Retinal pigment epithelial cell (primary cell): ENCODE measurements at regions not wholly inside any gene's neighbourhood (a gene's known extent, or its start where the extent isn't known, plus 50 kb on each side); places are given as distances from the start of the nearest gene placed in this dataset.
"Not testable (repeated sequence)": the region's sequence is repeated elsewhere in the genome, so short reads cannot be mapped to it uniquely, and the experiment has no call there.

Experiments used
- DNase-seq: peaks from one replicate; pipeline ENCODE4 v3.0.0-alpha.2; 2010; ENCODE audit warnings: low read depth
- H3K4me3 ChIP-seq: 2 replicates; pipeline ENCODE4 v1.5.1; 2011; ENCODE audit warnings: mild to moderate bottlenecking, low read length, control low read depth, moderate library complexity
- CTCF ChIP-seq: conservative IDR thresholded peaks from 2 replicates; pipeline ENCODE4 v1.5.1; 2011; ENCODE audit warnings: low read depth, low read length, control low read depth, inconsistent platforms

- TF ChIP-seq CTCF: no peak
- H3K4me3 ChIP-seq: no peak overlapping the region
- peak; percentile 27 for DNase-seq
Measured at GRCh38 chrX:142804085-142804484, 221.6 kb upstream of the SPANXN4 start.

- DNase-seq: no peak
- TF ChIP-seq CTCF: no peak
- no peak overlapping the region for H3K4me3 ChIP-seq
Measured at GRCh38 chrX:142819461-142819860, 206.3 kb upstream of the SPANXN4 start.

GRCh38 chrX:142828129-142828528, 197.6 kb upstream of the SPANXN4 start:
- no peak overlapping the region for H3K4me3 ChIP-seq
- TF ChIP-seq CTCF: no peak
- DNase-seq: no peak

DNA sequence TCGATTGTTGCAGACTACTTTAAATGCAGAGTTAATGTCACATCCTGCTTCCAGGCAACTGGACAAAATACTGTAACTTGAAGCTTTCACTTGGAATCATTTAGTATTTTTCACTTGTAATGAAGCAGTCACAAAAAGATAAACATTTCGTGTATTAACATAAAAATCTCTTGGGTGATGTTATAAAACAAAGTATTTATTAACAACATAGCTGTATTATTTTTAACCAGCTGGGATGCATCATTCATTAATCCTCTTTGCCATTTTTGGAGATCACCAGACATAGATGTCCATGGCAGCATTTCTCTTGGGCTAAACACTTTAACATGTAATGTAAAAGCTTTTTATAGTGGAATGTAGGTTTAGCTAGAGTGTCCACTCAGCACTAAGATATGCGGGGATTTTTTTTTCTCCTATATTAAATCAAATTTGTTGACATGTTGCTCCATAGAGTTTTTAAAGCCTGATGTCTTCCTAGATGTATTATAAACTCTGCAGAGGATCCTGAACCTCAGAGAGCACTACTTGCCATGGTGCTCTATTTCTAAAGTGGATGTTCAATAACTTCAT, 193.7 kb upstream of the SPANXN4 start:
- DNase-seq: no peak
- H3K4me3 ChIP-seq: no peak overlapping the region
- no peak for TF ChIP-seq CTCF

DNA sequence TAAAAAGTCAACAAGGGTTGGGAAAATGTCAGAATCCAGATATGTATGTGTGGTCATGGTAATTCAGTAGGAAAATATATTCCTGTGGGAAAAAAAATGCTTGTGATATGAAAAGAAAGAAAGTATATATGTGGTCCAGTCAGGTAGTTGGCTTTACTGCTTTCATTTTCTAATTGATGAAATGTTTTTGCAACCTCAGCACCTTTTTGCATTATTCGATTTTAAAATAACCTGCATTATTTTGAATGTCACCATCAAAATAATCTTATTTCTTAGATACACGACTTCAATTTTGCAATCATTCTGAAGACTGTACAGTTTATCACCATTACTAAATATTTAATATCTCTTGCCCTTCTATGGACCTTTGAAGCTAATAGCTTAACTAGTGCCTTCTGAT, 170.8 kb upstream of the SPANXN4 start:
- no peak overlapping the region for H3K4me3 ChIP-seq
- no peak for DNase-seq
- no peak for TF ChIP-seq CTCF

GRCh38 chrX:142860944-142861343, 164.8 kb upstream of the SPANXN4 start:
- no peak overlapping the region for H3K4me3 ChIP-seq
- no peak for TF ChIP-seq CTCF
- no peak for DNase-seq

DNA sequence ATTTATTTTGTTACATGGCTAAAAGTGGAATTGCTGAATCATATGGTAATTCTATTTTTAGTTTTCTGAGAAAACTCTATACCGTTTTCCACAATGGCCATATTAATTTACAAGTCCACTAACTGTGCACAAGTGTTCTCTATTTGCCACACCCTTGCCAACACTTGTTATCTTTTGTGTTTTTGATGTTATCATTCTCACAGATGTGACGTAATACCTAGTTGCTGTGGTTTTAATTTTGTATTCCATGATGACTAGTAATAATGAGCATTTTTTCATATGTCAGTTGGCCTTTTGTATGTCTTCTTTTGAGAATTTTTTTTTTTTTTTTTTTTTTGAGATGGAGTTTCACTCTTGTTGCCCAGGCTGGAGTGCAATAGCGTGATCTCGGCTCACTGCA, 164.2 kb upstream of the SPANXN4 start:
- no peak for TF ChIP-seq CTCF
- DNase-seq: no peak
- no peak overlapping the region for H3K4me3 ChIP-seq

GRCh38 chrX:142866247-142866646, 159.5 kb upstream of the SPANXN4 start:
- H3K4me3 ChIP-seq, DNase-seq: not testable (repeated sequence)
